CD4-positive, alpha-beta T cell (primary cell): ENCODE measurements at regions not wholly inside any gene's neighbourhood (a gene's known extent, or its start where the extent isn't known, plus 50 kb on each side); places are given as distances from the start of the nearest gene placed in this dataset.

Experiments
- ATAC-seq: fragments of 200-7000 bp; cut with Tn5 transposase; one replicate; pipeline ENCODE4 v1.10.0; 2022; ENCODE audit warnings: mild to moderate bottlenecking; ENCODE audit not compliant: poor library complexity
- CTCF ChIA-PET: fragments of 350-600 bp; sonication (Branson Sonifier 250); formaldehyde crosslinking; loops from one replicate; lab custom pipeline; 2021; ENCODE audit warnings: antibody characterized with exemption, inconsistent platforms; lab: Charles Lee
- POLR2A ChIA-PET: fragments of 350-600 bp; sonication (Branson Sonifier 250); formaldehyde crosslinking; loops from one replicate; lab custom pipeline; 2021; ENCODE audit warnings: antibody characterized with exemption, inconsistent platforms; lab: Charles Lee
- DNase-seq, 14 experiments: peaks; one replicate each; pipeline ENCODE4 v3.0.0-alpha.2; 2013 to 2020; ENCODE audit warnings: mixed read lengths in 2 of 14
- H3K27ac ChIP-seq, 2 donors: one replicate each; pipeline versions ENCODE4 v1.5.1 to v1.7.0; 2013; ENCODE audit warnings: low read length in 2 of 2, low read depth in 1 of 2, mild to moderate bottlenecking in 1 of 2
- H3K27me3 ChIP-seq, 2 experiments: 1 replicate in 1 of 2; 2 replicates in 1 of 2; pipeline versions ENCODE4 v1.6.1 to v1.7.0; 2013; ENCODE audit warnings: low read length in 2 of 2, control low read depth in 1 of 2, mild to moderate bottlenecking in 1 of 2, moderate library complexity in 1 of 2; ENCODE audit not compliant: insufficient read depth in 2 of 2, control insufficient read depth in 1 of 2
- H3K36me3 ChIP-seq: one replicate; pipeline ENCODE4 v1.6.1; 2013; ENCODE audit warnings: low read length, control low read depth; ENCODE audit not compliant: insufficient read depth
- H3K4me1 ChIP-seq: one replicate; pipeline ENCODE4 v1.6.1; 2013; ENCODE audit warnings: low read length, control low read depth; ENCODE audit not compliant: insufficient read depth
- H3K4me3 ChIP-seq: one replicate; pipeline ENCODE4 v1.5.1; 2013; ENCODE audit warnings: mild to moderate bottlenecking, low read length, moderate library complexity
- H3K9me3 ChIP-seq, 2 experiments: 1 replicate in 1 of 2; 2 replicates in 1 of 2; pipeline versions ENCODE4 v1.6.1 to v1.7.0; 2013; ENCODE audit warnings: low read length in 2 of 2, mild to moderate bottlenecking in 2 of 2, control low read depth in 1 of 2, moderate library complexity in 1 of 2; ENCODE audit not compliant: control insufficient read depth in 1 of 2, insufficient read depth in 1 of 2
- H3K27ac Mint-ChIP-seq: one replicate; pipeline ENCODE4 v1.8.0; 2020; ENCODE audit warnings: mixed read lengths
- H3K27me3 Mint-ChIP-seq: one replicate; pipeline ENCODE4 v1.8.0; 2021; ENCODE audit warnings: mixed read lengths
- H3K36me3 Mint-ChIP-seq: one replicate; pipeline ENCODE4 v1.8.0; 2021; ENCODE audit warnings: low read depth, mixed read lengths
- H3K4me1 Mint-ChIP-seq: one replicate; pipeline ENCODE4 v1.8.0; 2021; ENCODE audit warnings: low read depth, mixed read lengths
- H3K4me3 Mint-ChIP-seq: one replicate; pipeline ENCODE4 v1.8.0; 2020; ENCODE audit warnings: mild to moderate bottlenecking, mixed read lengths
- H3K9me3 Mint-ChIP-seq: one replicate; pipeline ENCODE4 v1.8.0; 2020; ENCODE audit warnings: mixed read lengths
- CTCF ChIP-seq: fragments of 200-600 bp; IDR thresholded peaks from one replicate; pipeline ENCODE4 v1.8.0; 2022; ENCODE audit warnings: antibody characterized with exemption, mild to moderate bottlenecking
- intact Hi-C, 2 experiments: fragments of 100-400 bp; cut with DNase I in 1 of 2; cut with micrococcal nuclease in 1 of 2; formaldehyde crosslinking; loops; one replicate each; pipeline versions ENCODE4 v1.15.1 to v1.9.0; 2023 to 2025; cut with DNase I, micrococcal nuclease

GRCh38 chr15:93168910-93169309, 79.9 kb upstream of the RGMA start:
- Histone ChIP-seq H3K4me3 (no peak overlapping the region), H3K27me3 (peaks cover 8 to 17% of the 10 kb centered on the region in 2 experiments), H3K4me1 (no peaks in the 10 kb centered on the region), H3K9me3 (peaks cover 0 to 4% of the 10 kb centered on the region in 2 experiments), H3K36me3 (no peaks in the 10 kb centered on the region), H3K27ac (no peak overlapping the region)
- Mint-ChIP-seq H3K27me3 (peaks cover 27% of the 10 kb centered on the region), H3K4me1 (no peaks in the 10 kb centered on the region), H3K27ac (no peak overlapping the region), H3K36me3 (no peaks in the 10 kb centered on the region), H3K4me3 (no peak overlapping the region), H3K9me3 (peaks cover 3% of the 10 kb centered on the region)
- no peak for TF ChIP-seq CTCF
- POLR2A ChIA-PET, result no interaction called here
- ATAC-seq (no peak), DNase-seq (no peak)
- CTCF ChIA-PET, result no interaction called here
- intact Hi-C loops, result no loop called here

- Histone ChIP-seq H3K4me3 (no peak overlapping the region), H3K36me3 (no peaks in the 10 kb centered on the region), H3K4me1 (no peaks in the 10 kb centered on the region), H3K27ac (no peak overlapping the region), H3K27me3 (peaks cover 8 to 12% of the 10 kb centered on the region in 2 experiments), H3K9me3 (no peaks in the 10 kb centered on the region)
- no peak for DNase-seq
- Mint-ChIP-seq H3K27ac (no peak overlapping the region), H3K4me3 (no peak overlapping the region), H3K36me3 (no peaks in the 10 kb centered on the region), H3K4me1 (no peaks in the 10 kb centered on the region), H3K9me3 (no peaks in the 10 kb centered on the region), H3K27me3 (peaks cover 27% of the 10 kb centered on the region)
- CTCF ChIA-PET, result no interaction called here
- POLR2A ChIA-PET, result no interaction called here
- intact Hi-C loops, result no loop called here
- no peak for TF ChIP-seq CTCF
- ATAC-seq, result no peak
These were observed 78.3 kb upstream of the RGMA start for GRCh38 chr15:93167291-93167690.

GRCh38 chr15:93166675-93167074, 77.7 kb upstream of the RGMA start:
- Mint-ChIP-seq H3K36me3 (no peaks in the 10 kb centered on the region), H3K27ac (no peak overlapping the region), H3K27me3 (peaks cover 23% of the 10 kb centered on the region), H3K4me1 (no peaks in the 10 kb centered on the region), H3K9me3 (no peaks in the 10 kb centered on the region), H3K4me3 (no peak overlapping the region)
- H3K27me3 ChIP-seq, result peaks cover 8 to 12% of the 10 kb centered on the region in 2 experiments
- no peak overlapping the region for H3K4me3 ChIP-seq
- H3K27ac ChIP-seq, result no peak overlapping the region
- no peaks in the 10 kb centered on the region for H3K9me3 ChIP-seq
- POLR2A ChIA-PET, result no interaction called here
- no peaks in the 10 kb centered on the region for H3K4me1 ChIP-seq
- no peak for TF ChIP-seq CTCF
- no peaks in the 10 kb centered on the region for H3K36me3 ChIP-seq
- CTCF ChIA-PET, result no interaction called here
- DNase-seq, result peak in 1 of 14 experiments; percentile 8
- ATAC-seq, result no peak
- intact Hi-C loops, result no loop called here
